GM10248 (cell line): ENCODE measurements at regions not wholly inside any gene's neighbourhood (a gene's known extent, or its start where the extent isn't known, plus 50 kb on each side); places are given as distances from the start of the nearest gene placed in this dataset.

ENCODE experiments used
- CTCF ChIA-PET: fragments of 300-600 bp; sonication (Branson Sonifier 250); formaldehyde crosslinking; extraction: SDS; loops from one replicate; lab custom pipeline; 2021; ENCODE audit warnings: antibody characterized with exemption; lab: Yijun Ruan, JAX
- POLR2A ChIA-PET: fragments of 350-650 bp; sonication (Branson Sonifier 250); formaldehyde crosslinking; extraction: SDS; loops from one replicate; lab custom pipeline; 2020; ENCODE audit warnings: antibody characterized with exemption; lab: Yijun Ruan, JAX
- DNase-seq: peaks from one replicate; pipeline ENCODE4 v3.0.0; 2012; ENCODE audit errors: extremely low spot score
- CTCF ChIP-seq: IDR thresholded peaks from 2 replicates; pipeline ENCODE4 v1.5.1; 2012; ENCODE audit warnings: mild to moderate bottlenecking, low read depth; ENCODE audit errors: extremely low read depth, missing control alignments, control extremely low read depth

- DNase-seq = no peak
- ChIA-PET CTCF (interaction anchor here (1.0 kb wide), 1 partner anchor 74 kb away, joined by 3 read pairs; no protein-coding TSS in a partner anchor), POLR2A (no interaction called here)
- no peak for TF ChIP-seq CTCF
Observed at GRCh38 chr1:221289103-221289502, 409.9 kb downstream of the HLX start.

GRCh38 chr1:221290669-221291068 lies 411.4 kb downstream of the HLX start:
- CTCF ChIA-PET = no interaction called here

GRCh38 chr1:221291113-221291512 lies 411.9 kb downstream of the HLX start:
- TF ChIP-seq CTCF = no peak
- POLR2A ChIA-PET = no interaction called here
- DNase-seq = no peak
- CTCF ChIA-PET = no interaction called here

More at GRCh38 chr1:221290669-221291068, 411.4 kb downstream of the HLX start:
- no peak for TF ChIP-seq CTCF
- DNase-seq = no peak
- POLR2A ChIA-PET = no interaction called here

- TF ChIP-seq CTCF = no peak
- ChIA-PET CTCF (no interaction called here), POLR2A (no interaction called here)
- no peak for DNase-seq
Observed at GRCh38 chr1:221292652-221293051, 413.4 kb downstream of the HLX start.

- ChIA-PET POLR2A (no interaction called here), CTCF (interaction anchor here (1.0 kb wide), 1 partner anchor 10 kb away, joined by 3 read pairs; no protein-coding TSS in a partner anchor)
- no peak for TF ChIP-seq CTCF
- DNase-seq = no peak
Observed at GRCh38 chr1:221294242-221294641, 415.0 kb downstream of the HLX start.

GRCh38 chr1:221302357-221302756 lies 423.1 kb downstream of the HLX start:
- DNase-seq = no peak
- ChIA-PET CTCF (no interaction called here), POLR2A (no interaction called here)
- no peak for TF ChIP-seq CTCF
